UCSD-AML1 (cell line): ENCODE measurements at regions not wholly inside any gene's neighbourhood (a gene's known extent, or its start where the extent isn't known, plus 50 kb on each side); places are given as distances from the start of the nearest gene placed in this dataset.

Experiments used
- DNase-seq: peaks from one replicate; lab custom pipeline; 2025; ENCODE audit not compliant: unreplicated experiment; lab: John Stamatoyannopoulos, UW

- DNase-seq: no peak
Observed at GRCh38 chr10:52908478-52908877, 135.9 kb upstream of the MBL2 start.

- no peak for DNase-seq
Observed at GRCh38 chr10:52906046-52906445, 133.5 kb upstream of the MBL2 start.

GRCh38 chr10:52903397-52903938 is 130.9 kb upstream of the MBL2 start:
- DNase-seq: no peak

- no peak for DNase-seq
Observed at GRCh38 chr10:52900593-52900992, 128.0 kb upstream of the MBL2 start.

- no peak for DNase-seq
Observed at GRCh38 chr10:52897162-52897561, 124.6 kb upstream of the MBL2 start.

GRCh38 chr10:52895059-52895458 is 122.5 kb upstream of the MBL2 start:
- DNase-seq: no peak

- peak; percentile 5 for DNase-seq
Observed at GRCh38 chr10:52890281-52890680, 117.7 kb upstream of the MBL2 start.

GRCh38 chr10:52889611-52890010 is 117.0 kb upstream of the MBL2 start:
- DNase-seq: no peak

GRCh38 chr10:52883996-52884871 is 111.7 kb upstream of the MBL2 start:
- peak; percentile 7 for DNase-seq

- no peak for DNase-seq
Observed at GRCh38 chr10:52879091-52879807, 106.7 kb upstream of the MBL2 start.

GRCh38 chr10:52877451-52877850 is 104.9 kb upstream of the MBL2 start:
- no peak for DNase-seq

GRCh38 chr10:52875336-52875735 is 102.8 kb upstream of the MBL2 start:
- no peak for DNase-seq

- no peak for DNase-seq
Observed at GRCh38 chr10:52874581-52874980, 102.0 kb upstream of the MBL2 start.

- no peak for DNase-seq
Observed at GRCh38 chr10:52871191-52871843, 98.7 kb upstream of the MBL2 start.

- no peak for DNase-seq
Observed at GRCh38 chr10:52870562-52870961, 98.0 kb upstream of the MBL2 start.

GRCh38 chr10:52869864-52870263 is 97.3 kb upstream of the MBL2 start:
- DNase-seq: no peak

- no peak for DNase-seq
Observed at GRCh38 chr10:52865213-52865612, 92.6 kb upstream of the MBL2 start.

GRCh38 chr10:52864201-52865106 is 91.9 kb upstream of the MBL2 start:
- peak; percentile 5 for DNase-seq

GRCh38 chr10:52858722-52859121 is 86.1 kb upstream of the MBL2 start:
- no peak for DNase-seq

- no peak for DNase-seq
Observed at GRCh38 chr10:52855546-52856325, 83.2 kb upstream of the MBL2 start.
